ENCODE measurements at regions not wholly inside any gene's neighbourhood (a gene's known extent, or its start where the extent isn't known, plus 50 kb on each side); places are given as distances from the start of the nearest gene placed in this dataset.

- H3K36me3 ChIP-seq (ENCODE audit: insufficient read depth in 1 of 2, low read depth in 1 of 2): no peaks in the 10 kb centered on the region
- no peaks in the 10 kb centered on the region for H3K4me1 ChIP-seq
- ATAC-seq: no peak
- H3K27ac ChIP-seq: no peak overlapping the region
- WGBS, 3 donors: 48 to 58% (median 52%) methylated on average over 4 of the region's 4 CpGs
- TF ChIP-seq, protein P1, sequence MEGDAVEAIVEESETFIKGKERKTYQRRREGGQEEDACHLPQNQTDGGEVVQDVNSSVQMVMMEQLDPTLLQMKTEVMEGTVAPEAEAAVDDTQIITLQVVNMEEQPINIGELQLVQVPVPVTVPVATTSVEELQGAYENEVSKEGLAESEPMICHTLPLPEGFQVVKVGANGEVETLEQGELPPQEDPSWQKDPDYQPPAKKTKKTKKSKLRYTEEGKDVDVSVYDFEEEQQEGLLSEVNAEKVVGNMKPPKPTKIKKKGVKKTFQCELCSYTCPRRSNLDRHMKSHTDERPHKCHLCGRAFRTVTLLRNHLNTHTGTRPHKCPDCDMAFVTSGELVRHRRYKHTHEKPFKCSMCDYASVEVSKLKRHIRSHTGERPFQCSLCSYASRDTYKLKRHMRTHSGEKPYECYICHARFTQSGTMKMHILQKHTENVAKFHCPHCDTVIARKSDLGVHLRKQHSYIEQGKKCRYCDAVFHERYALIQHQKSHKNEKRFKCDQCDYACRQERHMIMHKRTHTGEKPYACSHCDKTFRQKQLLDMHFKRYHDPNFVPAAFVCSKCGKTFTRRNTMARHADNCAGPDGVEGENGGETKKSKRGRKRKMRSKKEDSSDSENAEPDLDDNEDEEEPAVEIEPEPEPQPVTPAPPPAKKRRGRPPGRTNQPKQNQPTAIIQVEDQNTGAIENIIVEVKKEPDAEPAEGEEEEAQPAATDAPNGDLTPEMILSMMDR (IDR thresholded peaks at IDR 0.05): no peak
- no peaks in the 10 kb centered on the region for H3K9me3 ChIP-seq
- peaks cover 0 to 7% (median 0%) of the 10 kb centered on the region in 3 donors for H3K27me3 ChIP-seq (ENCODE audit: insufficient read depth in 3 of 3, low read length in 2 of 3)
- no peak for DNase-seq
- intact Hi-C loops (cut with DNase I): no loop called here
- H3K4me3 ChIP-seq: no peak overlapping the region
Observed at GRCh38 chr20:61112515-61112914, 139.5 kb upstream of the CDH4 start.

- H3K9me3 ChIP-seq: no peaks in the 10 kb centered on the region
- no peaks in the 10 kb centered on the region for H3K4me1 ChIP-seq
- peaks cover 0 to 7% (median 0%) of the 10 kb centered on the region in 3 donors for H3K27me3 ChIP-seq (ENCODE audit: insufficient read depth in 3 of 3, low read length in 2 of 3)
- DNase-seq (no peak), ATAC-seq (no peak)
- intact Hi-C loops (cut with DNase I): no loop called here
- TF ChIP-seq, protein P1 (IDR thresholded peaks at IDR 0.05): no peak
- 91 to 94% (median 92%) methylated on average over 7 to 8 of the region's 8 CpGs for WGBS, 3 donors
- no peak overlapping the region for H3K27ac ChIP-seq
- no peaks in the 10 kb centered on the region for H3K36me3 ChIP-seq (ENCODE audit: insufficient read depth in 1 of 2, low read depth in 1 of 2)
- no peak overlapping the region for H3K4me3 ChIP-seq
Observed at GRCh38 chr20:61113731-61114130, 138.3 kb upstream of the CDH4 start.

GRCh38 chr20:61114493-61115175 lies 137.4 kb upstream of the CDH4 start:
- no peaks in the 10 kb centered on the region for H3K9me3 ChIP-seq
- H3K4me3 ChIP-seq: no peak overlapping the region
- TF ChIP-seq, protein P1 (IDR thresholded peaks at IDR 0.05): no peak
- 88 to 93% (median 89%) methylated on average over 18 of the region's 18 CpGs for WGBS, 3 donors
- H3K36me3 ChIP-seq (ENCODE audit: insufficient read depth in 1 of 2, low read depth in 1 of 2): no peaks in the 10 kb centered on the region
- no peaks in the 10 kb centered on the region for H3K4me1 ChIP-seq
- no peak for DNase-seq
- no peak for ATAC-seq
- no peak overlapping the region for H3K27ac ChIP-seq
- H3K27me3 ChIP-seq (ENCODE audit: insufficient read depth in 3 of 3, low read length in 2 of 3): peaks cover 0 to 7% (median 0%) of the 10 kb centered on the region in 3 donors
- intact Hi-C loops (cut with DNase I): no loop called here

- Histone ChIP-seq H3K9me3 (no peaks in the 10 kb centered on the region), H3K27me3 (ENCODE audit: insufficient read depth in 3 of 3, low read length in 2 of 3) (peaks cover 0 to 7% (median 0%) of the 10 kb centered on the region in 3 donors), H3K4me1 (no peaks in the 10 kb centered on the region), H3K4me3 (no peak overlapping the region), H3K27ac (no peak overlapping the region), H3K36me3 (ENCODE audit: insufficient read depth in 1 of 2, low read depth in 1 of 2) (no peaks in the 10 kb centered on the region)
- intact Hi-C loops (cut with DNase I): no loop called here
- WGBS, 3 donors: 48 to 56% (median 52%) methylated on average over 8 of the region's 8 CpGs
- TF ChIP-seq, protein P1 (IDR thresholded peaks at IDR 0.05): no peak
- DNase-seq (no peak), ATAC-seq (no peak)
Observed at GRCh38 chr20:61115364-61116065, 136.5 kb upstream of the CDH4 start.
